ENCODE measurements at regions not wholly inside any gene's neighbourhood (a gene's known extent, or its start where the extent isn't known, plus 50 kb on each side); places are given as distances from the start of the nearest gene placed in this dataset.
A peak's percentile ranks its signal among the peaks of the same experiment; 100 is the strongest.

DNA sequence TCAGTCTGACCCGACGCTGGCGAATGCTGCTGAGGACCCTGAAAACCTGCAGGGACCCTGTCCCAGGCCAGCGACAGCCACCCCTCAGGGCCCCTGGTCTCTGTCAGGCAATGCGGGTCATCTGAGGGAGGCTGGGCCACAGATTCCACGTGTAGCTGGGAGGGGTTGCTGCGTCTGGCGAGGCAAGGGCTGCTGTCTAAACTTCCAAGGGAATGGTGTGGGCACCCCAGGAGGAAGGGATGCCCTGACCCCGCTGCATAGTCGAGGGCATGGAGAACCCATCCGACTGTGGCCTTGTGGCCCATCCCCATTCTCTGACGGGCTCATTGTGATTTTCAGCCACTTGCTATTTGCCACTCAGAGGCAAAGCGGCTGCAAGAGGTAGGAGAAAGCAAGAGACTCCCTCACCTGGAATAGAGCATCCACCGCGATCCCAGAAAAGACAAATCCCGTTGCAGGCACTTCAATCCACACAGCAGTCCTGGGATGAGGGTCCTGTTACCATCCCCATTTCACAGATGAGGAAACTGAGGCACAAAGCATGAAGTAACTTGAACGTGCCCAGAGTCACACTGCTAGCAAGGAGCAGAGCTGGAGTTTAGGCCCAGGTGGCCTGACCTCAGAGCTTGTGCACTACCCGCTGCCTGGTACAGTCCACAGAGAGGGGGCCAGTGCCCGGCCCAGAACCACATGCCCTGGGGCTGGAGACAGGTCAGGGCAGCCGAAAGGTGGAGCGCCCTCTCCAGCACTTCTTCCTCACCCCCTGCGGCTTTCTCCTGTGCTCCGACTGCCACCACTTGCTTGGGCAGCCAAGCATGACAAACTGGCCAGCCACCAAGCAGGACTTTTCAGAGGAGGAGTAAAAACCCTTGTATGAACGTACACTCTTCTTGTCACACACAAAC lies 163.8 kb upstream of the KLF14 start:
- peak; percentile 65 for DNase-seq

- peak; percentile 39 for DNase-seq
Observed at GRCh38 chr7:130899071-130899560, 165.1 kb upstream of the KLF14 start.

- peak; percentile 61 for DNase-seq
Observed at GRCh38 chr7:130899638-130900401, 165.8 kb upstream of the KLF14 start.

DNA sequence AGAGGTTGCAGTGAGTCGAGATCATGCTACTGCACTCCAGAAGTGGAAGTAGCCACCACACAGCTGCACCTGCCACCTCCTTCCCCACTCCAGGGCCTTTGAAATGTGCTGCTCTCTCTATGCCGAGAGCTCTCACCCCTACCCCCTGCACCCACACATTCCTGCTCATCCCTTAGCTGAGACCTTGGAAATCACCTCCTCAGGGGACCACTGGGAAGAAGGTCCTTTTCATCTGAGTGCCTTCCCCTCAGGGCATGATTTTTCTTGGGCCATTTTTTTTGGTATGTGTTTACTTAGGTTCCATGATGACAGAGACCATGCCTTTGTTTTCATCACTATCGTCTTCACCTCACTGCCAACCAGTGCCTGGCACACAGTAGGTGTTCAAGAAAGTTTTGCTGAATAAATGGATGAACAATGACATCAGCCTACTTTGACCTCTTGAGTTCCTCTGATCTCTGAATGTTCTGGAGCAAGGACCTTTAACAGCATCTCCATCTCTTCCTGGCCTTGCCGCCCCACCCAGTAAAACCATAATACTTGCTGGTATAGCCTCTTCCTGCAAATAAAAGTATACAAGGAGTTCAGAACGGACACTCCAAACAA lies 166.6 kb upstream of the KLF14 start:
- peak; percentile 56 for DNase-seq

DNA sequence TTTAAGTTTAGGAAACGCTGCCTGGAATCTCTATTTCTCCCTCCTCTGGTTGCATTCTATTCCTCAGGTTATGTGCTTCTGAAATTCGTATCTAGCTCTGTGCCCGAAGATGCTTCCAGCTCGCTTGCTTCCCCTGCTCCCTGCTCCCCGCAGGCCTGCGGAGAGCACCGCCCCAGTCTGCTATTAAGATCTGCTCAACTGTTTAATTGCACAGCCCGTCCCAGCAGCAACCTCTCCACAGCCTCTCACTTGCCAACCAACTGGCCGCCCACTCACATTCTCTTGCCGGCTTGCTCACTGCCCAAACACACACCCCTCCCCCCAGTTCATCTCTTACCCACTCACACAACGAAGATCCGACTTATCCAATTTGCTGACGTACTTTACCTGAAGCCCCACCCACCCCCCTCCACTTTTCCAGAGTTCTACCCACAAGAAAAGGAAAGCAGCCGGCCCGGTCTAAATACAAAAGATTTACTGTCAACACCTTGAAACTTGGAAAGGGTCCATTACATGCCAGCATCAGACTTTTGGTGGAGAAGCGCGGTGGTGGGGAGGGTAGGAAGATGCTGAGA lies 167.3 kb upstream of the KLF14 start:
- DNase-seq: peak; percentile 62

- no peak for DNase-seq
Observed at GRCh38 chr7:130902755-130903357, 168.8 kb upstream of the KLF14 start.

DNA sequence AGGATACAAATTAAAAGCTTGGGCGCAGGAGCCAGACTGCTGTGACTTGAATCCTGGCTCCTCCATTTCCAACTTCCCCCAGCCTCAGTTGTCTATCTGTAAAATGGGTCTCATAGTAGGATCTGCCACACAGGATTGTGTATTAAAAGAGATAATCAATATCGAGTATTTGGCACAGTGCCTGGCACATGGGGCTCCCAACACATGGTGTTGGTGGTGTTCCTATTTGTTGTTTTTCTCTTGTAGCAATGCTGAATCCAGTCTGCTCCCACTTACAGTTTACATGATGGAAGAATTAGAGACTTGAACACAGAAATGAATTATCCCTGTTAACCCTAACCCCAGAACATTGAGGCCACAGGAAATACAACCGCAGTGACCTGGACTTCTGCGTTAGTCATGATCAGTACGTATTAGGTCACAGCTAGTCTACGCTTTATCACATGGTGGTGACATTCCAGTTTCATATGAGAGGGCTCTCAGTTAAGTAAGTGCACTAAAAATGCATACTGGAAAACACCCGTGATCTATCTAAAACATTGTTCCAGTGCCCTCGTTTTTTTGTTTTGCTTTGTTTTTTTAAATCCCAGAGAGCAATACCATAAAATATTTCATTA lies 169.5 kb upstream of the KLF14 start:
- no peak for DNase-seq

DNA sequence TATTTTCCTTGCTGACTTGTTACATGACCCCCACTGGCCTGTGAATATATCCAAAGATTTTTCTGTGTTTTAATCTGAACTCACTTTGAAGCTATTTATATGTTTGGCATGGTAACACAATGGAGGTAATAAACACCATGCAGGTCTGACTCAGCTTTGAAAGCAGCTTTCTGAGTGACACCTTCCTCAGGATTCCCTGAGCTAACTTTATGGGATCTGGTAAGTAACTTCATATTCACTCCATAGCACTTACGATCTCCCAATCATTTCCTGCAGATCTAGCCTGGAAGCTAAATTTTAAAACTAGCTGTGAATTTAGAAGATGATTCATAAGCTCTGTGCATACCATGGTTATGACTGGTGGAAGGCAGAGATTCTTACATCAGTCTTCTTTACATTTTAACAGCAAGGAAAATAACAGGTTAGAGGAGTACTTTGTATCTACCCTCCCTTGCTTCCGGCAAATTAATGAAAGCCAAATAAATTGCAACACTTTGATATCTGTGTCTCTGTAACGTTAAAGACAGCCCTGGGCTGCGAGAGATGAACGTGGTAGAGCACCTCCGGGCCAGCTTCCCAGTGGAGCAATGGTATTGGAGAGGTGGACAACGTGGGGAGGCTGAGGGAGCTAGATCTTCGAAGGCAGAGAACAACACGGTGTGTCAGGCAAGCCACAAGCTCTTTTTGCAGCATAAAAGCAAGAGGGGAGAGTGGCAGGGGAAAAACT lies 170.2 kb upstream of the KLF14 start:
- peak; percentile 55 for DNase-seq

- peak; percentile 53 for DNase-seq
Observed at GRCh38 chr7:130904792-130905191, 170.8 kb upstream of the KLF14 start.

DNA sequence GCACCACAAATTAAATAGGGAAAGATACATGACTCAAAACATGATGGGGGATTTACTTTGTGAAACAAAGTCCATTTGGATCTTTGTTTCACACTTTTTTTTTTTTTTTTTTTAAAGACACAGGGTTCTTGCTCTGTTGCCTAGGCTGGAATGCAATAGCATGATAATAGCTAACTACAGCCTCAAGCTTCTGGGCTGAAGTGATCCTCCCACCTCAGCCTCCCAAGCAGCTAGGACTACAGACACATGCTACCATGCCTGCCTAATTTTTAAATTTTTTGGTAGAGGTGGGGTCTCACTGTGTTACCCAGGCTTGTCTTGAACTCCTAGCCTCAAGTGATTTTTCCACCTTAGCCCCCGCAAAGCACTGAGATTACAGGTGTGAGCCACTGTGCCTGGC lies 172.6 kb upstream of the KLF14 start:
- DNase-seq: no peak

GRCh38 chr7:130907439-130907838 lies 173.4 kb upstream of the KLF14 start:
- no peak for DNase-seq

DNA sequence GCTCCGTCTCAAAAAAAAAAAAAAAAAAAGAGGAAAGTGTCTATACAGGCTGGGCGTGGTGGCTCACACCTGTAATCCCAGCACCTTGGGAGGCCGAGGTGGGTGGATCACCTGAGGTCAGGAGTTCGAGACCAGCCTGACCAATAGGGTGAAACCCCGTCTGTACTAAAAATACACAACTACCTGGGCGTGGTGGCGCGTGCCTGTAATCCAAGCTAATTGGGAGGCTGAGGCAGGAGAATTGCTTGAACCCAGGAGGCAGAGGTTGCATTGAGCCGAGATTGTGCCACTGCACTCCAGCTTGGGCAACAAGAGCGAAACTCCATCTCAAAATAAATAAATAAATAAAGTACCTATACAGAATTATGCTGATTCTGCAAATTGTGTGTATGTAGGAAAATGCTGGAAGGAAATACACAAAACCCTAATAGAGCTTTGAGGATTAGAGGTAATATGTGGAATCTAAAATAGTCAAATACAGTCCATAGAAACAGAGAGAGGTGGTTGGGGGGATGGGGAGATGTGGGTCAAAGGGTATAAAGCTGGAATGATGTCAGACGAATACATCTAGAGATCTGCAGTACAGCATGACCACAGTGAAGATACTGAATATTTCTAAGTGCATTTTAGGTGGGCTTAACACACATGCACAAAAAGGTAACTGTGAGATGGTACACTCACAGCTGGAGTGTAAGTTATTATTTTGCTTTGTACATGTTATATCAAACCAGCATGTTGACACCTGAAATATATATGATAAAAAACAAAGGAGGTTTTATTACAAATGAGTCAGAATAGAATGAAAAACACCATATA lies 174.5 kb upstream of the KLF14 start:
- DNase-seq: peak; percentile 50

DNA sequence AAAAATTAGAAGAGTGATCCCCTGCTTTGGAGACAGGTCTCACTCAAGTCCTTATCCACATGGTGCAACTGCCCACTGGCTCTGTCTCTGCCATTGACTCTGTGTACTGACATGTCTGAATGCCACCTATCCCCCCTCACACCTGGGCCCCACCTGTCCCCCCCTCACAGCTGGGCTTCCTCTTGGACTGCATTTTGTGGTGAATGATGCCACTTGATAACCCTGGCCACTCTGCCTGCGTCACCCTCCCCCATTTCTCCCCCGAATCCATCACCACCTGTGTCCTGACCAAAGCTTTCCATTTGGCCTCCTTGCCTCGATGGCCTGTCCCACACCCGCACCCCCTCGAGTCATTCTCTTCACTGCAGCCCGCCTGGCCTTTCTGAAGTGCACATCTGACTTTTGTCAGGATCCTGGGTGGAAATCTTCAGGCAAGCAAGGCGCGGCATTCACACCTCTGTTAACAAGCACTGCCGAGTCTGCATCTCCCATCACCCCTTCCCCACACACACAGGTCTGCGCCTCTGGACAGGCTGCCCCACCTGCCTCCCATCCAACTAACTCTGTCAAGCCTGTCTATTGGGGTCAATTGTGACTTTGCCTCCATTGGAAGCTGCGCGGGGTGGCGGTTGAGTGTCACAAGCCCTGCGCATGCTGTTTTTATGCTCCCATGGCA lies 175.3 kb upstream of the KLF14 start:
- peak; percentile 61 for DNase-seq

DNA sequence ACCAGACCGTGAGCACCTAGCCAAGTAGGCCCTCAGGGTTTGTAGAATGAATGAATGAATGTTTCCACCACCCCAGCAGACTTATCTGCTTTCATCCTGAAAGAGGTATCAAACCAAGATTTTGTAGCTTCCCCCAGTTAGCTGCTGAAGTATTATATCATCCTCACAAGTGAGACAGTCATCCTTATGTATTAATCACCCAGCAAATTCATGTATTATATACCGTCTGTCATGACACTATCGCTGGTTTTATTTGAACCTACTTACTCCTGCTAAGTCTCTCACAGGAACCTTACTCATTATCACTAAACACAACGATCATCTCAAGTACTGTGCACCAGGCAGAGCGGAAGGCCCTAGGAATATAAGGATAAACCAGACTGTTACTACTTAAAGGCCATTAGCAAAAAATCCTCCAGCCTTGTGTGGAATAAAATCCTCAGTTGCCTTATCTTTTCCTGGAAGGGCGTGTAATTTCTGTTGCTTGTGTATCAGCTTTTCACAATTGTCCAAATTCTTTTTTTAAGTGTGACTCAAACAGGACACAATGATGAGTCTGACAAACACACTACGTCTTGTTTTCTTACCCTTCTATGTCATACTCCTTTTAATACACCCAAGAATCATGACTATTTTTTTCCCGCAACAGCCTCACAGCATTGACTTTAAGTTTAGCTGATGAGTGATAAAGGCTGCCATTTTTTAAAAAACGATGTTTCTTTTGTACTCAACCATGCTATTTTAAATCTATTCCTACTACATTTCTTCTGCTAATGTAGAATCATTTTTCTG lies 176.1 kb upstream of the KLF14 start:
- no peak for DNase-seq

DNA sequence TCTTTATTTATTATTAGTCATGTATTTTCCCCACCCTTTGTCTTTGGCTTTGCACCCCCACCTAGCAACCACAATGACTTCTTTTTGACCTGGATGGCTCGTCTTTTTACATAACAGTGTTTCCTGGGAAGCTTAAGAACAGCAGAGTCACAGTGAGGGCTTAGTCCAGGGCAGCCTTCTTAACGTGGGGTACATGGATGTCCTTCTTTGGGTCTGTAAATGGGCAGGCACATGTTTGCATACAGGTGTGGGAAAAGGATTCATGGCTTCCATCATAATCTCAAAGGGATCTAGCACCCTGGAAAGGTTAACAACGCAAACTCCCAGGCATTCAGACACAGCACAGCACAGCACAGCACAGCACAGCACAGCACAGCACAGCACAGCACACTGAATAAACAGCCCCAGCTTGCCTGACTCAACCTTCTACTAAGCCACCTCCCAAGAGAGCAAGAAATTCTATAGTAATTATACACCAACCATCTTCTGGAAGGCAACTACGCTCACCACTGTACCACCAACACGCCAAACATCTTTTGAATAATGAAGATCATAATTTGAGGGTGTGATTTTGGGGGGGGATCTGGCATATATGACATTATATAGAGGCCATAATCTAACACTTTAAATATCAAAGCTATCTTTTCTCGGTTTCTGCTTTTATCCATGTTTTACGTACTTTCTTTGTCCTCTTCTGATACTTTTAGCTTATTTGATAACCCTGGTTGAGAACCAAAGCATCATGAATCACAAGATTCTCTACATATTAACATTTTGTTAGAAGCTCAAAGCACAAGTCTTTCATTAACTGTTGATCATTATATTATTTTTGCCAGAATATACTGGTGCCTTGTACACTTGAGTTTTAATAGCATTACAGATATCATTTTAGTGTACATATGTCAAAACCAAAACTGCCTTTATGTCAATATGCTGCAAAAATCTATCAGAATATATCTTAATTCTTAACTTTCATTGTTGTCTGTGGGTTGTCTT lies 177.2 kb upstream of the KLF14 start:
- peak; percentile 52 for DNase-seq

GRCh38 chr7:130912082-130912861 lies 178.3 kb upstream of the KLF14 start:
- DNase-seq: peak; percentile 52
